ENCODE measurements at regions not wholly inside any gene's neighbourhood (a gene's known extent, or its start where the extent isn't known, plus 50 kb on each side); places are given as distances from the start of the nearest gene placed in this dataset.

DNA sequence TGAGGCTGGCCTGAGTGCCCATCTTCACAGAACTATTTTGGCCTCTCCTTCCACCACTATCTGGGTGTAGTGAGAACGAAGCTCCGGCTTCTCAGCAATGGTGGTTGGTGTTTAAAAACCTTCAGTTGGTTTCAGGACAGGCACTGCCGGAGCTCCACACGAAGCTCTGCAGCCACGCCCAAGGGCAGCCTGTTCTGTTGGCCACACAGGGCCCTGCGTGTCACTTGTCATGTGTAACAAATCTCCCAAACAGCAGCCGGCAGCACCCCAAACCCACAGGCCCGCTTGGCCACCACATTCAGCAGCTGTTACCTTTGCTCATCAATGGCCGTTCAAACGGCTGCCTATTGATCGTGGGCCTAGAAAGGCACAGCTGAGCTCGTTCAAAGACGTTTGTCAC lies 97.5 kb downstream of the ERMARD start:
- ChIA-PET POLR2A (no interaction called here), CTCF (interaction anchor here (4.4 kb wide), 1 partner anchor 17 kb away, joined by 21 read pairs; no protein-coding TSS in a partner anchor)
- Histone ChIP-seq H3K9me2 (no peaks in the 10 kb centered on the region), H3K4me1 (ENCODE audit: control insufficient read depth in 1 of 2, insufficient read depth in 2 of 2, low read depth in 1 of 2, low read length in 1 of 2) (no peaks in the 10 kb centered on the region), H4K20me1 (ENCODE audit: insufficient read depth) (no peaks in the 10 kb centered on the region), H2AFZ (ENCODE audit: low read depth) (no peak overlapping the region), H3K9ac (no peak overlapping the region), H3K79me2 (ENCODE audit: insufficient read depth) (no peaks in the 10 kb centered on the region), H3K4me3 (ENCODE audit: low read depth in 2 of 2, low read length in 1 of 2) (no peak overlapping the region), H3K27ac (ENCODE audit: low read depth in 2 of 2, low read length in 1 of 2) (no peak overlapping the region), H3F3A (replicated peaks; ENCODE audit: insufficient read depth) (no peaks in the 10 kb centered on the region), H3K36me3 (replicated peaks in 1 of 2; ENCODE audit: control insufficient read depth in 1 of 2, insufficient read depth in 2 of 2, low read length in 1 of 2) (no peaks in the 10 kb centered on the region), H3K4me2 (no peak overlapping the region), H3K27me3 (ENCODE audit: insufficient read depth) (no peaks in the 10 kb centered on the region), H3K9me3 (no peaks in the 10 kb centered on the region)
- TF ChIP-seq TCF12 (IDR thresholded peaks at IDR 0.05) (no peak), SMC3 (IDR thresholded peaks at IDR 0.05; ENCODE audit: low read depth, low read length) (no peak), FOXJ3 (CRISPR knock-in tag; IDR thresholded peaks at IDR 0.05) (no peak), EZH2phosphoT487 (IDR thresholded peaks at IDR 0.05; ENCODE audit: borderline replicate concordance, low read depth) (no peak), GABPA (IDR thresholded peaks at IDR 0.05; ENCODE audit: low read depth) (no peak), POLR2AphosphoS5 (IDR thresholded peaks at IDR 0.05; ENCODE audit: low read depth, low read length) (no peak), RCOR1 (IDR thresholded peaks at IDR 0.05; ENCODE audit: low read length) (no peak), FOXM1 (IDR thresholded peaks at IDR 0.05; ENCODE audit: low read depth) (no peak), RFX5 (IDR thresholded peaks at IDR 0.05; ENCODE audit: low read length) (no peak), TAF1 (IDR thresholded peaks at IDR 0.05; ENCODE audit: borderline replicate concordance, low read depth, low read length) (no peak), EP300 (IDR thresholded peaks at IDR 0.05; ENCODE audit: borderline replicate concordance in 1 of 2, low read depth in 1 of 2, low read length in 1 of 2) (no peak), JUND (IDR thresholded peaks at IDR 0.05) (no peak), MXI1 (IDR thresholded peaks at IDR 0.05; ENCODE audit: low read depth, low read length) (no peak), RAD21 (IDR thresholded peaks at IDR 0.05; ENCODE audit: low read length) (no peak), FOSL2 (IDR thresholded peaks at IDR 0.05; ENCODE audit: borderline replicate concordance, low read depth) (no peak), TEAD4 (IDR thresholded peaks at IDR 0.05; ENCODE audit: borderline replicate concordance, insufficient read depth) (no peak)
- TF ChIP-seq, protein P1, sequence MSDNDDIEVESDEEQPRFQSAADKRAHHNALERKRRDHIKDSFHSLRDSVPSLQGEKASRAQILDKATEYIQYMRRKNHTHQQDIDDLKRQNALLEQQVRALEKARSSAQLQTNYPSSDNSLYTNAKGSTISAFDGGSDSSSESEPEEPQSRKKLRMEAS (IDR thresholded peaks at IDR 0.05; ENCODE audit: low read depth) = no peak
- TF ChIP-seq, protein P2, sequence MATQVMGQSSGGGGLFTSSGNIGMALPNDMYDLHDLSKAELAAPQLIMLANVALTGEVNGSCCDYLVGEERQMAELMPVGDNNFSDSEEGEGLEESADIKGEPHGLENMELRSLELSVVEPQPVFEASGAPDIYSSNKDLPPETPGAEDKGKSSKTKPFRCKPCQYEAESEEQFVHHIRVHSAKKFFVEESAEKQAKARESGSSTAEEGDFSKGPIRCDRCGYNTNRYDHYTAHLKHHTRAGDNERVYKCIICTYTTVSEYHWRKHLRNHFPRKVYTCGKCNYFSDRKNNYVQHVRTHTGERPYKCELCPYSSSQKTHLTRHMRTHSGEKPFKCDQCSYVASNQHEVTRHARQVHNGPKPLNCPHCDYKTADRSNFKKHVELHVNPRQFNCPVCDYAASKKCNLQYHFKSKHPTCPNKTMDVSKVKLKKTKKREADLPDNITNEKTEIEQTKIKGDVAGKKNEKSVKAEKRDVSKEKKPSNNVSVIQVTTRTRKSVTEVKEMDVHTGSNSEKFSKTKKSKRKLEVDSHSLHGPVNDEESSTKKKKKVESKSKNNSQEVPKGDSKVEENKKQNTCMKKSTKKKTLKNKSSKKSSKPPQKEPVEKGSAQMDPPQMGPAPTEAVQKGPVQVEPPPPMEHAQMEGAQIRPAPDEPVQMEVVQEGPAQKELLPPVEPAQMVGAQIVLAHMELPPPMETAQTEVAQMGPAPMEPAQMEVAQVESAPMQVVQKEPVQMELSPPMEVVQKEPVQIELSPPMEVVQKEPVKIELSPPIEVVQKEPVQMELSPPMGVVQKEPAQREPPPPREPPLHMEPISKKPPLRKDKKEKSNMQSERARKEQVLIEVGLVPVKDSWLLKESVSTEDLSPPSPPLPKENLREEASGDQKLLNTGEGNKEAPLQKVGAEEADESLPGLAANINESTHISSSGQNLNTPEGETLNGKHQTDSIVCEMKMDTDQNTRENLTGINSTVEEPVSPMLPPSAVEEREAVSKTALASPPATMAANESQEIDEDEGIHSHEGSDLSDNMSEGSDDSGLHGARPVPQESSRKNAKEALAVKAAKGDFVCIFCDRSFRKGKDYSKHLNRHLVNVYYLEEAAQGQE (IDR thresholded peaks at IDR 0.05; ENCODE audit: low read depth, low read length) = no peak
- no peak for DNase-seq
- WGBS (ENCODE audit: low lambda C conversion rate) = 60% methylated on average over 10 of the region's 13 CpGs

Measured in SK-N-SH (cell line).